Transverse colon (tissue), 4 donors: ENCODE measurements at regions not wholly inside any gene's neighbourhood (a gene's known extent, or its start where the extent isn't known, plus 50 kb on each side); places are given as distances from the start of the nearest gene placed in this dataset.

Experiments
- DNase-seq: peaks from one replicate; pipeline ENCODE4 v3.0.0-alpha.2; 2019
- H3K27ac ChIP-seq, 4 donors: fragments of 200-600 bp; sonication (generic); 2 replicates each; pipeline ENCODE4 v1.5.1; 2016 to 2018; ENCODE audit warnings: inconsistent platforms in 4 of 4
- H3K27me3 ChIP-seq: fragments of 200-600 bp; sonication (generic); 2 replicates; pipeline ENCODE4 v1.5.1; 2017; ENCODE audit warnings: inconsistent platforms
- H3K36me3 ChIP-seq, 4 donors: fragments of 200-600 bp; sonication (generic); 2 replicates each; pipeline ENCODE4 v1.5.1; 2017 to 2019; ENCODE audit warnings: inconsistent platforms in 4 of 4
- H3K4me1 ChIP-seq, 4 donors: fragments of 200-600 bp; sonication (generic); 2 replicates each; pipeline ENCODE4 v1.5.1; 2017 to 2020; ENCODE audit warnings: inconsistent platforms in 4 of 4
- H3K4me3 ChIP-seq, 4 donors: fragments of 200-600 bp; sonication (generic); 1 replicate in 1 of 4; 2 replicates in 3 of 4; pipeline versions ENCODE4 v1.5.1 to v1.6.1; 2017 to 2019; ENCODE audit warnings: inconsistent platforms in 4 of 4
- H3K9me3 ChIP-seq, 2 donors: fragments of 200-600 bp; sonication (generic); 2 replicates each; pipeline ENCODE4 v1.5.1; 2017 to 2019; ENCODE audit warnings: inconsistent platforms in 2 of 2
- EP300 ChIP-seq: sonication (generic); formaldehyde crosslinking; IDR thresholded peaks from one replicate; pipeline ENCODE4 v1.6.1; 2017; ENCODE audit warnings: antibody characterized with exemption, low read depth
- POLR2A ChIP-seq: fragments of 450-650 bp; IDR thresholded peaks from one replicate; pipeline ENCODE4 v1.6.1; 2016; ENCODE audit warnings: antibody characterized with exemption, mild to moderate bottlenecking, moderate library complexity
- POLR2AphosphoS5 ChIP-seq, 3 donors: sonication (generic); formaldehyde crosslinking; IDR thresholded peaks; one replicate each; pipeline ENCODE4 v1.6.1; 2016; ENCODE audit warnings: antibody characterized with exemption in 3 of 3
- WGBS, 2 donors: methylation state at CpG; one replicate each; pipeline ENCODE4 v1.1.5; 2018; ENCODE audit warnings: low coverage in 1 of 2; 5-methylcytosine and 5-hydroxymethylcytosine counted together
- in situ Hi-C, 4 donors: fragments of 200-750 bp; cut with MboI; loops; one replicate each; pipeline versions ENCODE4 v1.15.0 to v1.15.1; 2017; ENCODE audit warnings: low sequenced_read_pairs in 3 of 4, low pct_ligation_motif_present in 1 of 4, low pct_unique_long_range_greater_than_20kb in 1 of 4
- intact Hi-C: fragments of 100-400 bp; cut with DNase I; formaldehyde crosslinking; loops from one replicate; pipeline ENCODE4 v1.15.1; 2023; ENCODE audit warnings: low total_unique reads
- TF ChIP-seq, protein P1 (sequence below), 5 experiments: fragments of 200-600 bp in 3 of 5; fragments of 450-650 bp in 2 of 5; sonication (generic) in 3 of 5; IDR thresholded peaks; 1 replicate in 2 of 5; 2 replicates in 3 of 5; pipeline ENCODE4 v1.5.1; 2016 to 2017; ENCODE audit warnings: antibody characterized with exemption in 5 of 5, inconsistent platforms in 3 of 5, mild to moderate bottlenecking in 2 of 5, moderate library complexity in 1 of 5

GRCh38 chr15:35842631-35843030, 296.7 kb upstream of the DPH6 start:
- Histone ChIP-seq H3K27me3 (no peaks in the 10 kb centered on the region), H3K36me3 (no peaks in the 10 kb centered on the region), H3K4me3 (no peak overlapping the region), H3K9me3 (no peaks in the 10 kb centered on the region), H3K4me1 (no peaks in the 10 kb centered on the region), H3K27ac (no peak overlapping the region)
- no peak for DNase-seq
- in situ Hi-C loops, result no loop called here
- WGBS, 2 donors, result 72% methylated on average over 3 of the region's 3 CpGs; no CpG with 5 or more reads in 1 of the 2 donors
- intact Hi-C loops, result no loop called here
- TF ChIP-seq POLR2AphosphoS5 (IDR thresholded peaks at IDR 0.05), result no peak
- TF ChIP-seq, protein P1, sequence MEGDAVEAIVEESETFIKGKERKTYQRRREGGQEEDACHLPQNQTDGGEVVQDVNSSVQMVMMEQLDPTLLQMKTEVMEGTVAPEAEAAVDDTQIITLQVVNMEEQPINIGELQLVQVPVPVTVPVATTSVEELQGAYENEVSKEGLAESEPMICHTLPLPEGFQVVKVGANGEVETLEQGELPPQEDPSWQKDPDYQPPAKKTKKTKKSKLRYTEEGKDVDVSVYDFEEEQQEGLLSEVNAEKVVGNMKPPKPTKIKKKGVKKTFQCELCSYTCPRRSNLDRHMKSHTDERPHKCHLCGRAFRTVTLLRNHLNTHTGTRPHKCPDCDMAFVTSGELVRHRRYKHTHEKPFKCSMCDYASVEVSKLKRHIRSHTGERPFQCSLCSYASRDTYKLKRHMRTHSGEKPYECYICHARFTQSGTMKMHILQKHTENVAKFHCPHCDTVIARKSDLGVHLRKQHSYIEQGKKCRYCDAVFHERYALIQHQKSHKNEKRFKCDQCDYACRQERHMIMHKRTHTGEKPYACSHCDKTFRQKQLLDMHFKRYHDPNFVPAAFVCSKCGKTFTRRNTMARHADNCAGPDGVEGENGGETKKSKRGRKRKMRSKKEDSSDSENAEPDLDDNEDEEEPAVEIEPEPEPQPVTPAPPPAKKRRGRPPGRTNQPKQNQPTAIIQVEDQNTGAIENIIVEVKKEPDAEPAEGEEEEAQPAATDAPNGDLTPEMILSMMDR (IDR thresholded peaks at IDR 0.05), result no peak

DNA sequence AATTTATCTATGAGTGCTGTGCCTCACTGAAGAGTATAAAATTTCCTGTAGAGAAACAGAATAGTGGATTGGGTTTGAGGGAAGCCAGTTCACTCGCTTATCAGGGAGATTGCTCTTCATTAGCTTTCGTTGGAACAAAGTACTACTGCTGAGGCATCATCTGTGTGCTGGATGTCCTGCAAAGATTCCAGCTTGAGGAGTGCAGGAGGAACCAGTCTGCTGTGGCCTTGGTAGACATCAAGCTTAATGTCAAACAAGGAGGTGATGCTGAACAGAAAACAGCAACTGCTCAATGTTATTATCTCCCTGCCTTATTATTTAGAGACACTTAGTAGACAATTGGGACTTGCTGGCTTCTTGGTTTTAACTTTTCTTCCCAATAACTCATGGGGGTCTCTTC, 297.5 kb upstream of the DPH6 start:
- no peak for DNase-seq
- Histone ChIP-seq H3K4me1 (no peaks in the 10 kb centered on the region), H3K4me3 (no peak overlapping the region), H3K9me3 (no peaks in the 10 kb centered on the region), H3K27me3 (no peaks in the 10 kb centered on the region), H3K36me3 (no peaks in the 10 kb centered on the region), H3K27ac (no peak overlapping the region)
- 71% methylated on average over 2 of the region's 2 CpGs; no CpG with 5 or more reads in 1 of the 2 donors for WGBS, 2 donors
- in situ Hi-C loops, result no loop called here
- TF ChIP-seq, protein P1 (IDR thresholded peaks at IDR 0.05), result no peak
- no peak for TF ChIP-seq POLR2AphosphoS5 (IDR thresholded peaks at IDR 0.05)
- TF ChIP-seq POLR2A, result no peak
- TF ChIP-seq EP300, result no peak
- intact Hi-C loops, result no loop called here

DNA sequence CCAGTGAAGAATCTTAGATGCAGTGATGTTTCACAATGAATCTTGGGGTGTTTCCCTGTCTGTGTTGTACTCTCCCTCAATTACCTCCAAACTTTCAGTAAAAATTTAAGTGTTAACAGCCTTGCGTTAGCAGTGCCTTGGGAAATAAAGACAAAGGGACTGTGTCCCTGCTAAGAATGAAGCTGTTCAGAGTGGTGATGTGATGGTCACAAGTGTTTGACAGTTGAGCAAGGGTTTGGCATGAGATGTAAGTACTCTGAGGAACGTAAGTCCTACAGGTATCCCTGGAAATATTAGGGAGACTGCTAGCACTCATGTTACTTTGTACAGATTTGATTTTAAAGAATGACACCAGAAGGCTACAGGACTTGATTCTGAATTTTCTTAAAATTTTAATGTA, 304.3 kb upstream of the DPH6 start:
- in situ Hi-C loops, result no loop called here
- WGBS, 2 donors, result 86% methylated on average over 2 of the region's 2 CpGs

GRCh38 chr15:35851491-35851890, 305.5 kb upstream of the DPH6 start:
- DNase-seq, result no peak
- Histone ChIP-seq H3K4me3 (no peak overlapping the region), H3K4me1 (no peaks in the 10 kb centered on the region), H3K27ac (no peak overlapping the region), H3K27me3 (no peaks in the 10 kb centered on the region), H3K36me3 (no peaks in the 10 kb centered on the region), H3K9me3 (no peaks in the 10 kb centered on the region)
- 90% methylated on average over 1 of the region's 1 CpG for WGBS, 2 donors
- in situ Hi-C loops, result no loop called here
- intact Hi-C loops, result no loop called here
- TF ChIP-seq, protein P1 (IDR thresholded peaks at IDR 0.05), result no peak
- TF ChIP-seq EP300 (no peak), POLR2A (no peak), POLR2AphosphoS5 (IDR thresholded peaks at IDR 0.05) (no peak)

More for the DNA sequence above, 304.3 kb upstream of the DPH6 start:
- TF ChIP-seq EP300 (no peak), POLR2AphosphoS5 (IDR thresholded peaks at IDR 0.05) (no peak), POLR2A (no peak)
- TF ChIP-seq, protein P1 (IDR thresholded peaks at IDR 0.05), result no peak
- H3K27me3 ChIP-seq, result no peaks in the 10 kb centered on the region
- H3K4me1 ChIP-seq, result no peaks in the 10 kb centered on the region
- no peak overlapping the region for H3K27ac ChIP-seq
- intact Hi-C loops, result no loop called here
- no peaks in the 10 kb centered on the region for H3K9me3 ChIP-seq
- no peaks in the 10 kb centered on the region for H3K36me3 ChIP-seq
- no peak for DNase-seq
- H3K4me3 ChIP-seq, result no peak overlapping the region
